ENCODE measurements at regions not wholly inside any gene's neighbourhood (a gene's known extent, or its start where the extent isn't known, plus 50 kb on each side); places are given as distances from the start of the nearest gene placed in this dataset.

DNA sequence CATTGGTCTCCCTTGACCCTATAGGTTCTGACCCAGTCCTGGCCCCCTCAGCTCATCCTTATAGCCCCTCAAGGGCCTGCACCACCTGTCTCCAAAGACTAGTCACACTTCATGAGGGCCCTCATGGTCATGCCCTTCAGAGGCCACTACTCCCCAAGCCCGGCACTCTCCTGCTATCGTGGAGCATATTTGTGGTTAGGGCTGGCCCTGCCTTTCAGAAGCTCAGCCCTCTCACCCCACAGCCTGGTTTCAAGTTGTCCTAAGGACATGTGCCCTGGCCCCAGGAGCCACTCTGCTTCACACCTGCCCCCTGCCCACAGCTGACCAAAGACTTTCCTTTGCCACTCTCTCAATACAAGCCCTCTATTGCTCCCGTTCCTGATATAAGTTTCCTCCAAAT lies 60.3 kb upstream of the LBX1 start:
- H3K27me3 ChIP-seq (replicated peaks in 1 of 7), result peaks cover 7 to 100% (median 71%) of the 10 kb centered on the region in 7 donors
- no peak overlapping the region for H3K27ac ChIP-seq
- no peaks in the 10 kb centered on the region for H3K9me3 ChIP-seq
- H3K4me1 ChIP-seq, result peaks cover 9 to 57% (median 29%) of the 10 kb centered on the region in 6 donors
- no peak for TF ChIP-seq CTCF (IDR thresholded peaks at IDR 0.05 in 8 of 11, conservative IDR thresholded peaks at IDR 0.05 in 3 of 11)
- no peak for TF ChIP-seq POLR2AphosphoS5 (IDR thresholded peaks at IDR 0.05)
- no peak for TF ChIP-seq POLR2A (IDR thresholded peaks at IDR 0.05)
- intact Hi-C loops (cut with DNase I; ENCODE audit: low total_unique reads), result loop anchor here (5.0 kb wide), 1 partner anchor 77 kb away; no protein-coding TSS in a partner anchor
- H3K4me3 ChIP-seq, result no peak overlapping the region
- DNase-seq, result no peak
- WGBS, 5 donors, result 71 to 87% (median 78%) methylated on average over 3 of the region's 3 CpGs
- H3K36me3 ChIP-seq, result no peaks in the 10 kb centered on the region

DNA sequence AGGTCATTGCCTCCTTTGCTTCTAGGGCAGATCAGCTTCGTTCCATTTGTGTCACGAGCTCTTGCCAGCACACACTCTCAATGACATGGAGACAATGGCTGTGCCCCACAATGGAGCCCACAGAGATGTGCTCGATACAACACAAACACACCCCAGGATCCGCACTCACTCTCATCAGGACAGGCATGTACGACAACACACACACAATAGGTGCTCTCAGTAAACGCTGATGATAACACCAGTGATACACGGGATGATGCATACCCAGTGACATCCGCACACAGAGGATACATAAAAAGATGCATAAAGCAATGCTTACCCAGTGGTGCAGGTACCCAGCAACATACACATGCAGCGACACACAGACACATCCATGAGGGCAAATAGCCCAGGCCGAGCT lies 61.2 kb upstream of the LBX1 start:
- no peak overlapping the region for H3K4me3 ChIP-seq
- no peak overlapping the region for H3K27ac ChIP-seq
- peaks cover 9 to 54% (median 28%) of the 10 kb centered on the region in 6 donors for H3K4me1 ChIP-seq
- TF ChIP-seq POLR2A (IDR thresholded peaks at IDR 0.05) (no peak), CTCF (IDR thresholded peaks at IDR 0.05 in 8 of 11, conservative IDR thresholded peaks at IDR 0.05 in 3 of 11) (no peak), POLR2AphosphoS5 (IDR thresholded peaks at IDR 0.05) (no peak)
- no peaks in the 10 kb centered on the region for H3K36me3 ChIP-seq
- peaks cover 7 to 100% (median 62%) of the 10 kb centered on the region in 7 donors for H3K27me3 ChIP-seq (replicated peaks in 1 of 7)
- DNase-seq, result no peak
- intact Hi-C loops (cut with DNase I; ENCODE audit: low total_unique reads), result no loop called here
- no peaks in the 10 kb centered on the region for H3K9me3 ChIP-seq
- 47 to 65% (median 50%) methylated on average over 10 of the region's 10 CpGs for WGBS, 5 donors

- no peak overlapping the region for H3K27ac ChIP-seq
- no peaks in the 10 kb centered on the region for H3K9me3 ChIP-seq
- no peaks in the 10 kb centered on the region for H3K36me3 ChIP-seq
- intact Hi-C loops (cut with DNase I; ENCODE audit: low total_unique reads), result no loop called here
- peak overlapping the region in 3 of 8 donors; percentile 44 to 73 (median 54) for H3K4me3 ChIP-seq
- no peak for TF ChIP-seq POLR2AphosphoS5 (IDR thresholded peaks at IDR 0.05)
- no peak for TF ChIP-seq POLR2A (IDR thresholded peaks at IDR 0.05)
- TF ChIP-seq CTCF (IDR thresholded peaks at IDR 0.05 in 8 of 11, conservative IDR thresholded peaks at IDR 0.05 in 3 of 11), result no peak
- H3K27me3 ChIP-seq (replicated peaks in 1 of 7), result peaks cover 7 to 100% (median 57%) of the 10 kb centered on the region in 7 donors
- DNase-seq, result no peak
- WGBS, 5 donors, result 23 to 31% (median 28%) methylated on average over 7 to 8 of the region's 8 CpGs
- H3K4me1 ChIP-seq, result peaks cover 9 to 53% (median 28%) of the 10 kb centered on the region in 6 donors
Observed at GRCh38 chr10:101290881-101291280, 61.6 kb upstream of the LBX1 start.

- no peak overlapping the region for H3K27ac ChIP-seq
- TF ChIP-seq POLR2AphosphoS5 (IDR thresholded peaks at IDR 0.05), result peak in 1 of 3 donors; percentile 9
- TF ChIP-seq POLR2A (IDR thresholded peaks at IDR 0.05), result no peak
- TF ChIP-seq CTCF (IDR thresholded peaks at IDR 0.05 in 8 of 11, conservative IDR thresholded peaks at IDR 0.05 in 3 of 11), result peak in 10 of 11 experiments; percentile 30 to 78 (median 61)
- H3K27me3 ChIP-seq (replicated peaks in 1 of 7), result peaks cover 7 to 100% (median 51%) of the 10 kb centered on the region in 7 donors
- peak; percentile 85 for DNase-seq
- H3K9me3 ChIP-seq, result no peaks in the 10 kb centered on the region
- peak overlapping the region; percentile 31 to 73 (median 44) for H3K4me3 ChIP-seq
- intact Hi-C loops (cut with DNase I; ENCODE audit: low total_unique reads), result no loop called here
- peaks cover 9 to 46% (median 28%) of the 10 kb centered on the region in 6 donors for H3K4me1 ChIP-seq
- WGBS, 5 donors, result 2% methylated on average over 42 to 69 of the region's 69 CpGs
- H3K36me3 ChIP-seq, result no peaks in the 10 kb centered on the region
Observed at GRCh38 chr10:101291331-101292193, 62.3 kb upstream of the LBX1 start.

All from spleen (tissue), 11 donors.